ENCODE measurements at regions not wholly inside any gene's neighbourhood (a gene's known extent, or its start where the extent isn't known, plus 50 kb on each side); places are given as distances from the start of the nearest gene placed in this dataset.

DNA sequence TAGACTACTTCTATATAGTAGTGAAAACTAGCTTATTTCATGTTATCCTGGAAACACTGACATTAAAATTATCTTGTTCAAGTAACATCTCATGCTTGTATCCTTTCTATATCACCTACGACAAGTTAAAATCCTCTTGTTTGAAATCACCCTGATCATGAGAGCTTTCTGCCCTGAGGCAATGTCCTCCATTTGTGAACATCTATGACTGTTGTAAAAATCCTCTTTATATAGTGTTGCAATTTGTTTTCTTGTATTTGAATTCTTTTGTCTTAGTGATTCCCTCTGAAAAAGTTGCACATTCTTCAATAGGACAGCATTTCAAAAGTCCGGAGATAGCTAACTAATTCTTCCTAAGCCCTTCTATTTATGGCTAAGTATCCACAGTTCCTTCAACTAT is 480.3 kb downstream of the NSUN3 start:
- no peak for TF ChIP-seq POLR2AphosphoS5 (IDR thresholded peaks at IDR 0.05)
- TF ChIP-seq, protein P1, sequence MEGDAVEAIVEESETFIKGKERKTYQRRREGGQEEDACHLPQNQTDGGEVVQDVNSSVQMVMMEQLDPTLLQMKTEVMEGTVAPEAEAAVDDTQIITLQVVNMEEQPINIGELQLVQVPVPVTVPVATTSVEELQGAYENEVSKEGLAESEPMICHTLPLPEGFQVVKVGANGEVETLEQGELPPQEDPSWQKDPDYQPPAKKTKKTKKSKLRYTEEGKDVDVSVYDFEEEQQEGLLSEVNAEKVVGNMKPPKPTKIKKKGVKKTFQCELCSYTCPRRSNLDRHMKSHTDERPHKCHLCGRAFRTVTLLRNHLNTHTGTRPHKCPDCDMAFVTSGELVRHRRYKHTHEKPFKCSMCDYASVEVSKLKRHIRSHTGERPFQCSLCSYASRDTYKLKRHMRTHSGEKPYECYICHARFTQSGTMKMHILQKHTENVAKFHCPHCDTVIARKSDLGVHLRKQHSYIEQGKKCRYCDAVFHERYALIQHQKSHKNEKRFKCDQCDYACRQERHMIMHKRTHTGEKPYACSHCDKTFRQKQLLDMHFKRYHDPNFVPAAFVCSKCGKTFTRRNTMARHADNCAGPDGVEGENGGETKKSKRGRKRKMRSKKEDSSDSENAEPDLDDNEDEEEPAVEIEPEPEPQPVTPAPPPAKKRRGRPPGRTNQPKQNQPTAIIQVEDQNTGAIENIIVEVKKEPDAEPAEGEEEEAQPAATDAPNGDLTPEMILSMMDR (IDR thresholded peaks at IDR 0.05; ENCODE audit: poor library complexity, severe bottlenecking), result no peak
- no peak for TF ChIP-seq TAF1 (IDR thresholded peaks at IDR 0.05; ENCODE audit: low read depth)
- no peak for TF ChIP-seq EP300 (conservative IDR thresholded peaks at IDR 0.05; ENCODE audit: poor library complexity, severe bottlenecking)
- no peak for TF ChIP-seq EZH2 (IDR thresholded peaks at IDR 0.05; ENCODE audit: borderline replicate concordance, insufficient read depth, low read length, poor library complexity, severe bottlenecking)
